KOPT-K1 (cell line): ENCODE measurements at regions not wholly inside any gene's neighbourhood (a gene's known extent, or its start where the extent isn't known, plus 50 kb on each side); places are given as distances from the start of the nearest gene placed in this dataset.

Experiments used
- H3K27ac ChIP-seq: fragments of 200-600 bp; sonication (generic); 2 replicates; pipeline ENCODE4 v1.5.1; 2016; ENCODE audit warnings: antibody characterized with exemption, mild to moderate bottlenecking, low read depth, low read length; ENCODE audit not compliant: poor library complexity, severe bottlenecking
- H3K36me3 ChIP-seq: fragments of 200-600 bp; sonication (generic); 2 replicates; pipeline ENCODE4 v1.5.1; 2017; ENCODE audit warnings: antibody characterized with exemption, mild to moderate bottlenecking, low read length, moderate library complexity; ENCODE audit not compliant: insufficient read depth
- H3K9me3 ChIP-seq: fragments of 200-600 bp; sonication (generic); 2 replicates; pipeline ENCODE4 v1.5.1; 2017; ENCODE audit warnings: antibody characterized with exemption, low read length, mild to moderate bottlenecking; ENCODE audit not compliant: insufficient read depth, poor library complexity, severe bottlenecking

DNA sequence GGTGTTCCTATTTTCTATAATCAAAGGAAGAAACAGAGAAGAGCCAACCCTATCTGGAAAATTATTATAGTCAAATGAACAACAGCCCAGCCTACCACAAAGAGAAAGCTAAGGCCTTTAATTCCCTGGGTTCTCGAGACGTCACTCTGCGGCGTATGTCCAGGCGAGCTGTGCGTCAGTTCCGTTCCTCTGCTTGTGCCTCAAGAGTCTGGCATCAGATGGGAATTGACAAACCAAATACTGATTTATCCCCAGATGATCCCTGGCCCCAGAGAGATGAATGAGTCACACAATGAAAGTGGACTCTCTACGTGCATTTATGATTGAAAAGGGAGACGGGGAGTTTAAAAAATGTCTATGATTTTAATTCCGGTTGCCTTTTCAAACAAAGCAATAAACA is 151.6 kb upstream of the PDE10A start:
- Histone ChIP-seq H3K27ac (no peak overlapping the region), H3K36me3 (no peaks in the 10 kb centered on the region), H3K9me3 (peaks cover 2% of the 10 kb centered on the region)

DNA sequence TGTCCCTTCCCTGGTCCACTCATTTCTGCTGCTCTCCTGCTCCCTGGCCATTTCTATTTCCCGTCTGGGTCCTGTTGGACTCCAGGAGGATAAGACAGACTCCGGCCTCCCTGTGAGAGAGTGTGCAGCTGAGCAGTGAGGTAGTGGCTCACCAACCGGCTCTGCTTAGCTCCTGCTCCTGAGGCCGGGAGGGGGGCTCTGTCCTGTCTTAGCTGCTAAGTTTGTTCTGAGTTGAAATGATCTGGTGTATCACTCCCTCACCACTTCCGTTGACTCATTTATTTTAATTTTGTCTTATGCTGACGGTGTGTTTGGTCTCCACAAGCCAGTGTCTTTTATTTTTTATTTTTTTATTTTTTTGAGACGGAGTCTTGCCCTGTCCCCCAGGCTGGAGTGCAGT is 148.5 kb upstream of the PDE10A start:
- peaks cover 8% of the 10 kb centered on the region for H3K9me3 ChIP-seq
- no peak overlapping the region for H3K27ac ChIP-seq
- H3K36me3 ChIP-seq = no peaks in the 10 kb centered on the region

- no peaks in the 10 kb centered on the region for H3K36me3 ChIP-seq
- H3K27ac ChIP-seq = no peak overlapping the region
- H3K9me3 ChIP-seq = peaks cover 8% of the 10 kb centered on the region
These were observed 145.0 kb upstream of the PDE10A start for GRCh38 chr6:165808021-165808420.

GRCh38 chr6:165807249-165807960 is 144.4 kb upstream of the PDE10A start:
- Histone ChIP-seq H3K9me3 (peaks cover 8% of the 10 kb centered on the region), H3K27ac (no peak overlapping the region), H3K36me3 (no peaks in the 10 kb centered on the region)

GRCh38 chr6:165806126-165806810 is 143.2 kb upstream of the PDE10A start:
- H3K36me3 ChIP-seq = no peaks in the 10 kb centered on the region
- peaks cover 8% of the 10 kb centered on the region for H3K9me3 ChIP-seq
- no peak overlapping the region for H3K27ac ChIP-seq

GRCh38 chr6:165805636-165806035 is 142.6 kb upstream of the PDE10A start:
- Histone ChIP-seq H3K9me3 (peaks cover 8% of the 10 kb centered on the region), H3K36me3 (no peaks in the 10 kb centered on the region), H3K27ac (no peak overlapping the region)

- peaks cover 8% of the 10 kb centered on the region for H3K9me3 ChIP-seq
- no peaks in the 10 kb centered on the region for H3K36me3 ChIP-seq
- no peak overlapping the region for H3K27ac ChIP-seq
These were observed 142.1 kb upstream of the PDE10A start for GRCh38 chr6:165805067-165805555.

- Histone ChIP-seq H3K27ac (no peak overlapping the region), H3K9me3 (peaks cover 4% of the 10 kb centered on the region), H3K36me3 (no peaks in the 10 kb centered on the region)
These were observed 141.5 kb upstream of the PDE10A start for GRCh38 chr6:165804331-165805066.

DNA sequence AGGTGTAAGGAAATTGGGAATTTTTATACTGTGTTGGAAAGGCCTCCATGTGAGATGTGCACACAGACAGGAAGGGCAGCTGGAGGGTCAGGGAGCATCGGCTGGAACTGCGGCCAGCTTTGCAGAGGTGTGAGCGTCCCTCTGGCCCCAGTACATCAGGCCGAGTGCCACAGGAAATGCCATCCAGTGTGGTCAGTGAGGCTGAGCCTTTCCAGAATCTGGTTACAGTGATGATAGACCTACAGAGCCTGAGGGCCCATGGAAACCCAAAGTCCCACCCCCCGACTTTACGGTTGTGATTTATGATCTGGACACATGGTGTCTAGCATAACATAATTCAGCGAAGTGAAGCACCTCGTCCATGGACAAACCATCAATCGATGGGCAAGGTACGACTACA is 137.3 kb upstream of the PDE10A start:
- H3K36me3 ChIP-seq = no peaks in the 10 kb centered on the region
- no peak overlapping the region for H3K27ac ChIP-seq
- H3K9me3 ChIP-seq = no peaks in the 10 kb centered on the region

DNA sequence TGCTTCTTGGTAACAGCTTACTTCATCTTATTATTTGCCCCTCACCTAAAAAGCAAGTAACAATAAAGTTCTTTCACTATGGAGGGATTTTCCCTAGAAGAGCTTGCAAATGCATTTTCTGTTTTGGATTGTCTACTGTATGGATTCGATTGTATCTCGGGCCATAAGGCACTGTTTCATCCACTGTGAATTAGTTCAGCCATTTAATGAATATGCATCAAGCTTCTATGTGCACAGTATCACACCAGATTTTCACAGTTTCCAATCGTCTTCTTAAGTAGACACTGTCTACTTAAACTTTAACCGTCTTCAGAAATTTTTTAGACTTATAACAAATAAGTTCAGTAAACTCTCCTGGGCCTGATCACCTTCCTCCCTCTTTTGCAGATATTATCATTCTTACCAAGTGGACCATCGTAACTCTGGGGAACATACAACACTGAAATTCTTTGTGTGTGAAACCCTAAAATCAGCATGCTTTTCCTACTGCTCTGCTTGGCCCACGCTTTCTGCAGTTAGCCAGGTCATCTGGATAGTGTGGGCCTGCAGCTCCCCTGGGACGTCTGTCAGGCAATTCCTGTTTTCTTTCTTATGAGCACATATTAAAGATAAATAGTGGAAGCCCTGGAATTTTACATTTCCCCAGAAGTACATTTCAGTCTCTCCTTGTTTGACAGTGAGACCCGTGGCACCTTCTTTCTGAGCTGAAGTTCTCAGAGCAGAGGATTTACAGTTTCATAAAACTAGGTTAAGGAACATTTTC is 136.5 kb upstream of the PDE10A start:
- no peak overlapping the region for H3K27ac ChIP-seq
- no peaks in the 10 kb centered on the region for H3K9me3 ChIP-seq
- H3K36me3 ChIP-seq = no peaks in the 10 kb centered on the region

GRCh38 chr6:165798991-165799390 is 135.9 kb upstream of the PDE10A start:
- Histone ChIP-seq H3K9me3 (no peaks in the 10 kb centered on the region), H3K36me3 (no peaks in the 10 kb centered on the region), H3K27ac (no peak overlapping the region)

DNA sequence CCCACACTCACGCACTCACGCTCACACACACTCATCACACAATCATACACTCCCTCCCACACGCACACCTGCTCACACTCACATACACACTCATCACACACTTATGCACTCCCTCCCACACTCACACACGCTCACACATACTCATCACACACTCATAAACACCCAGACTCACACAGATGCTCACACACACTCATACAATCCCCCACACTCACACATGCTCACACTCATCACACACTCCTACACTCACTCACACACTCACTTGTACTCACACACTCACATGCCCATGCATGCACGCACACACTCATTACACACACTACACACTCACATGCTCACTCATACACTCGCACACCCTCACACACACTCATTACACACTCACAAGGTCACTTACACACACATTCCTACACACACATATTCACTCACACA is 131.1 kb upstream of the PDE10A start:
- Histone ChIP-seq H3K36me3 (no peaks in the 10 kb centered on the region), H3K9me3 (no peaks in the 10 kb centered on the region), H3K27ac (no peak overlapping the region)

- Histone ChIP-seq H3K27ac (no peak overlapping the region), H3K36me3 (no peaks in the 10 kb centered on the region)
These were observed 130.3 kb upstream of the PDE10A start for GRCh38 chr6:165793287-165793825.

DNA sequence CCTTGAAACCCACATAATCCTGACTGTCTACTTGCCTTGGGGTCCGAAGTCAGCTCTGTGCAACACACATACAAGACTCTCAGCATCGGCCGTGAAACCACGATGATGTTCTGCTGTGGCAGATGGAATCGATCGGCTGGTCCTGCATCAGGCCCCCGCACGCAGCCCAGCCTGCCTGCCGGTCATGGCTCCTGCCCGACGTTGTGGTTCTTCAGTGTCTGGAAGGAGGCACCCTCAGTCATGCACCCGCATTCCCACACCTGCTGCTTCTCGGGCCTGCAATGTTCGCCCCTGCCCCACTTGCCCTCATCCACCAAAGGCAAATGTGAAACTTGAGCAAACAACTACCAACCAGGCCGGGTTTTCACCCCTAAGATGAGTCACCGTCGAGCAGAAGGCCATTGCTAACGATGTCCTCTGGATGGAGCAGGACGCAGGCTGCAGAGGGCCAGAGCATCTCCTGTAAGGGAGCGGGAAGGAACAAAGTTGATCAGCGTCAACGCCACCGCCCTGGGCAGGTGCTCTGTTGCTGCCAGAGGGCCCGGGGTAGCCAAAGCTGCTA is 128.9 kb upstream of the PDE10A start:
- Histone ChIP-seq H3K36me3 (no peaks in the 10 kb centered on the region), H3K27ac (no peak overlapping the region), H3K9me3 (no peaks in the 10 kb centered on the region)

More at GRCh38 chr6:165793287-165793825, 130.3 kb upstream of the PDE10A start:
- no peaks in the 10 kb centered on the region for H3K9me3 ChIP-seq
